Stromal cell of bone marrow (primary cell): ENCODE measurements at regions not wholly inside any gene's neighbourhood (a gene's known extent, or its start where the extent isn't known, plus 50 kb on each side); places are given as distances from the start of the nearest gene placed in this dataset.
"Not testable (repeated sequence)": the region's sequence is repeated elsewhere in the genome, so short reads cannot be mapped to it uniquely, and the experiment has no call there.

ENCODE experiments used
- DNase-seq: peaks from one replicate; pipeline ENCODE4 v3.0.0-alpha.2; 2012; ENCODE audit warnings: low read depth

DNA sequence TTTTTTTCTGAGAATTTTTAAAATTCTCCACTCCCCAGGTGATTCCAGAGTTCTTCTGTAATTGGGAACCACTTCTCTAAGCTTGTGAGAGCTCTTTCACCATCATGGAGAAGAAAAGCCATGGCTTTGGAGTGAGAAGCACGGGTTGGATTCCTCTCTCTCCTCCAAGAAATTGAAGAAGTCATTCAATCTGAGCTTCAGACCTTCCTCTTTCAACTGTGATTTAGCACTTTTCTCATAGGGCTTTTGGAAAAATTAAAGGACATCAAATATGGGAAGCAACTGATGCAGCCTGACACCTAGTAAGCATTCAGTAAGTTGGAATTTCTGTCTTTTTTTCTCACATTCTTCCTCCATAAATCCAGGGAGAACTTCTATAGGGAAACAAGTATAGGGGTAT is 580.4 kb upstream of the KLF4 start:
- DNase-seq: no peak

DNA sequence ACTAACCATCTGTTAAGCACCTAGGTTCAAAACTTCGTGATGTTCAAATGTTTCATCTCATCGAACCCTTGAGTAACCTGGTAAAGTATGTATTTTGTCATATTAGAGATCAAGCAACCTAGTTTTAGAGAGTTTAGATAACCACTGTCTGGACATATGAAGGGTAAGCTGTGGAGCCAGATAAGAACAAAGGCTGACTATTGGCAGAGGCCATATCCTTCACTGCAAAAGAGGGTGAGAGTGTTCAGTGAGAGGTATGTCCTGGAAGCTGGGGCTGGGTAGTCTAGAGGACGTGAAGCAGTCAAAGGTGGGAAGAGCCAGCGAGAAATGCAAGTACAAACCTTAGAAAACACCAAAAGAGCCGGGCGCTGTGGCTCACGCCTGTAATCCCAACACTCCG is 573.1 kb upstream of the KLF4 start:
- no peak for DNase-seq

DNA sequence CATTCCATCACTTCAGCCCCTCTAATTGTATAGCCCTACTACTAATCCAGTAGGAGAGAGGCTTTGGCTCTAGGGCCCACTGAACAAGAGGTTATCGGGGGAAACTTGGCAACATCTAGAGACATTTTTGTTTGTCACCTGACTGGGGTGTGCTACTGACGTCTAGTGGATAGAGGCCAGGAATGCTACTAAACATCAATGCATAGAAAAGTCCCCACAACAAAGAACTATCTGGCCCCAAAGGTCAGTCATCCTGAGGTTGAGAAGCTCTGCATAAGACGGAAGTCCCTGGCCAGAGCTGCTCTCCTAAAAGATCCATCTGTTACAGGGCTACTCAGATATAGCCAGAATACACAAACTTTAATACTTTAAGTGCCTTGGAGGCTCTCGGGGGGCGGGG is 570.6 kb upstream of the KLF4 start:
- no peak for DNase-seq

DNA sequence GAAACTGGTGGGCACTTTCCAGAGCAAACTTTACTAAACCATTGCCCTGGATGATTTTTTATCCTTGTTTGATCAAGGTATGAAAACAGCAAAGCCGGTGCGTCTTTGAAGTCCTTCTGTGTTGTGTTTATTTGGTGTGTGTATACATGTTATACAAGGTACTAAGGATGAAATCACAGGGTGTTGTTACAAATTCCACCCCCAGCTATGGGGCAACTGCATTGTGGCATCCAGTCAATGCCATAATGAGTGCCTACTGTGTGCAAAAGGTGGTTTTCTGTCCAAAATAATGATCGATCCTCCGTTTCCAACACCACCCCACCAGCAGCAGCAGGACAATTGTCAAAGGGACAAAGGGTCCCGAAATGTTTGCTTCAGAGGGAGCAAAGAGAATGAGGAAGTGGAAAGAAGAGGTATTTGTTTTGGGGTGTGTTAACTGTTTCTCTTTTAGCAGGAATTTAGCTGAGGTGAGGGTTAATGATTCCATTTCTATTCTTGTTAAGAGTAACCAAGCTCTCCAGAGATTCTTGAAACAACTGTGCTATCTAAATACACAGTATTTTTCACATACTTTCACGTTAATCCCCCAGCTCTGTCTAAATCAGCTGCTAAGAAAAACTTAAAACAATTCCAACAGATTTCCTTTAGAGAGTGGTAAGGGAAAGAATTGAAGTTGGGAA is 568.7 kb upstream of the KLF4 start:
- no peak for DNase-seq

DNA sequence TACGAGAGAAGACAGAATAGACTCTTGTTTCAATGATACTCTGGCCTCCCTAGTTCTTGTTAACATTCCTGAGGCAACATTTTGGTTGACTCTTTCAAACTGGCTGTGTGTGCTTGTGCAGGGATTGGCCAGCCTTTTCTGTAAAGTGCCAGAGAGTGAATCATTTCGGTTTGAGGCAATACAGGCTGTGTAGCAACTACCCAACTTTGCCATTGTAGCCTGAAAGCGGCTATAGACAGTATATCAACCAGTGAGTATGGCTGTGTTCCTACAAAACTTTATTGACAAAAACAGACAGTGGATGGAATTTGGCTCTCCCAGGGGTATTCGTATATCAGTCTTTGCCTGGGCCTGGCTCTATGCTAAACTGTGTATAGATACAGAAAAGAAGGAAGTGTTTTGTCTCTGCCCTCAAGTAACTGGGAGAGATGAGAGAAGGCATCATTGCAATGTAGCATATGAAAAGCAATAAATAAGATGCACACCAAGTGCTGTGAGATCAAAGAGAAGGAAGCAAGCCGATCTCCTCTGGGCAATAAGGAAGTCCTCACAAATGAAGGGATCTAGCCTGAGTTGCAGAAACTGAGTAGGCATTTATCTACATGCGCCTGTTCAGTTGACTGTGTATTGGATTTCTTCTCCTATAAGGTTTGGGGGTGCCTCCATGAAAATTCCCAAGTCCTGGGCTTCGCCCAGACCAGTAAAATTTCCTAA is 568.0 kb upstream of the KLF4 start:
- peak; percentile 95 for DNase-seq

DNA sequence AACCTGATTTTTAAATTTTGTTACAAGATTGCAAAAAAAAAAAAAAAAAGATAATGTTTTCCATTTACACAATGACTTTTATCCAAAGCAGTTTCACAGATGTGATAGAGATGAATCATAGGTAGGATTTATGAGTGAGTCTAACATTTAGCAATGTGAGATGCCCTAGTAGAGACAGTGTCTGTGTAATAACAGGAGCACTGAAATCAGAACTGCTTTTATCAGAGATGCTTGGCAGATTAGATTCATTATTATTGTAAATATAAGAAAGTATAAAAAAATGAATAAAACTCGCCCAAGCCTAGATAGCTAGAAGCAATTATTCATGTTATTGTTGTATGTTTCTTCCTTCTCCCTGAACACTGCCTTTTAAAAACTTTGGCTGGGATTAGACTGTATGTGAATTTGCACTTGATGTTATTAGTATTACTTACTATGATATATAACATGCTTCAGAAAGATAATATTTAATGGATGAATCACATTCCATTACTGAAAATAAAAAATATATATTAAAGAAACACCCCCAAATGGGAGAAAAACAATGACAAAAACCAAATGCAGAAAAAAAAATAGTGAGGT is 567.3 kb upstream of the KLF4 start:
- DNase-seq: peak; percentile 55

DNA sequence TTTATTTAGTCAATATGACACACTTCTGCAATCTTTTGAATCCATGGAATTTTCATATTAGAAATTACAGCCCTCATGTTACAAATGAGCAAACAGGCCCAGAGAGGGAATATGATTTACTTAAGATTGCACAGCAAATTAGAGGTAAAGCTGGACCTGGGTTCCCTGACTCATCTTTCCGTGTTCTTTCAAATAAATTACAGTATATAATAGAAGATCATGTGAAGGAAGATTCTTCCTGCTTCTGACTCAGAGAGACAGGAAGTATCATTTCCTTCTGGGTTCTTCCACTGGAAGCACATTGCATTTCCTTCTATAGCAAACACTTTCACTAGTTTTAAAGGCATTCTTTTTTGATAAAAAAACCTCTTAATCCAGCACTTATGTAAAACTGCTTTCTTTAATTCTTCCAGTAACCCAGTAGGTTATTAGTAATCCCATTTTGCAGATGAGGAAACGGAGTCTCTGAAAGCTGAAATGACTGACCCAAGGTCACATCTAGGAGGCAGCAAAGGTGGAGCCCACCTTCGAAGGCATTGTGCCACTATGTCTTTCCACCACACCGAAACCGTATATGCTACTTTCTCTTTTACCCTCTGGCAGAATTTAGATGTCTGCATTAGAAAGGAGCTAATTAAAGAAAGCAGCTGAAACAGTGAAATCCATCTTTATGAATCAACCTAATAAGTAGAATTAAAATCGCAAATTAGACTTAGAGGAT is 566.7 kb upstream of the KLF4 start:
- DNase-seq: no peak

DNA sequence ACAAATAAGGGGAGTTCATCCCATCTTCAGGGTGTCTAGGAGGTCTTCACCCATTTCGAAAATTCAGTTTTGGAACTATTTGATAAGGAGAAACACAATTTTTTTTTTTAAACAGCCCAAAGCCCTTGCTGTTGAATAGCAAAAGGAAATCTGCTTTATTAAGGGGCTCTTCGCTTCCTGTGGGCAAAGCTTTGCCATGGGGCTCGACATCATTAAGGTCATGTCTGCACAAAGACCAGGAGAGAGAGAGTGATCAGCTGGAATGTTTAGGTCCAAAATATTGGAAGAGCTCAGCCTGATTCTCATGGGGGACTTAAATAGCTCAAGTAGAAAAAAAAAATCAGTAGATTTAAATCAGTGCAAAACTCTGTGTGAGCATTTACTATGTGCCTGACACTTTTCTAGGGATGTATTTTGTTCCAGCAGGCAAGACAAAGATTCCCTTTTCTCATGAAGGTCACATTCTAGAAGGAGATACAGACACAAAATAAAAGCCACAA is 564.6 kb upstream of the KLF4 start:
- no peak for DNase-seq

- DNase-seq: peak; percentile 78
These were observed 564.0 kb upstream of the KLF4 start for GRCh38 chr9:108053555-108054061.

DNA sequence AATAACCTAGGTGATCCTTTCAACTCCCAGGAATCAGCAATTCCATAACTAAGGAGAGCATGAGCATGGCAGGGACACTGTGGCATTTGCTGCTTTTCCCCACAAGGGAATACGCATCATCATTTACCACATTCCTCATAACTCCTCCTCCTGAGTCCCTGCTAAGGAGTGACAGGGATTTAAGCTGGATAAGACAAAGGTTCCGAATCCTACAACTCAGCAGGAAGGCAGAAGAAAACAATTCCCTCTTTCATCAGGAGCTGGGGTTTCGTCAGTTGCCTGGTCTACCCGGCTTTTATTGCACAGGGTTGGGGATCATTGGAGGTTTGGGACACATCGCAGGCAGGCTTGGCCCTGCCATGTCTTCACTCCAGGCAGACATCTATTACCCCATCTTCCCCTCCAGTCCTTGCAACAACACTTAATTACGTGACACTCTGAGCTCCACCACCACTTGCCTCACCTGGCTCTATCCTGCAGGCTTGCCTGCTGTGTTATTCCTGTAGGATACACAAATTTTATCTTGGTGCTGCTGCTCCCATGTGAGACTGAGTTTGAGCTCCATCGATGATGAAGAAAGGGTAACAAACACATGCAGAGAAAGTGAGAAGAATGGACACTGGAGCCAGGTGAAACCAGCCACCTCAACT is 563.0 kb upstream of the KLF4 start:
- DNase-seq: no peak

GRCh38 chr9:108050894-108051293 is 561.3 kb upstream of the KLF4 start:
- no peak for DNase-seq

- DNase-seq: no peak
These were observed 560.3 kb upstream of the KLF4 start for GRCh38 chr9:108049671-108050494.

- DNase-seq: peak; percentile 90
These were observed 559.5 kb upstream of the KLF4 start for GRCh38 chr9:108049026-108049607.

DNA sequence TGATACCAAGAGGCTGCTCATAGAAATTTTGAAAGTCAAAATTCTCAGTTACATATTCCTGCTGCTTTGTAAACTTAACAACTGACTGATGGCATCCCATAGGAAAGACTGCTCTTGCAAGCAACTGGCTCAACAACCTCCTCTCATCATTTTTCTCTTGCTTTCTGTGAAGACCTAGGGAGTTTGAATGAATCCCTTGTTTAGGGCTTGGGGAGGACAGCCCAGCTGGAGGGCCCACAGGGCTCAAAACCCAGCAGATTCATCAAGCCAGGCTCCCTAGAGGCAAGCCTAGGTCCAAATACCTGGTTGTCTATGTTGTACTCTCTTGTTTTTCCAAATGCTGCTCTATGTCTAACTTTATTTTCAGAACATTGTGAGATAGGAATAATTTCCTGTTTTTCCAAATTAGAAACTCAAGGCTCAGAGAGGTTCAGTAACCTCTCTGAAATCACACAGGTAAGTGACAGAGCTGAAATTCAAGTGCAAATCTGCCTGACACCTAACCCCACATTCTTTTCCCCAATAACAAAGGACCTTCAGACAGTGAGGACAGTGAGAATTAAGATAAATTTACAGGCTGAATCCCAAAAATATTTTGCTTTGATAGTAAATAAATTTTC is 558.9 kb upstream of the KLF4 start:
- no peak for DNase-seq

- not testable (repeated sequence) for DNase-seq
These were observed 558.2 kb upstream of the KLF4 start for GRCh38 chr9:108047777-108048176.

- no peak for DNase-seq
These were observed 557.7 kb upstream of the KLF4 start for GRCh38 chr9:108047264-108047663.

- DNase-seq: no peak
These were observed 556.3 kb upstream of the KLF4 start for GRCh38 chr9:108045851-108046250.

GRCh38 chr9:108043585-108043984 is 554.0 kb upstream of the KLF4 start:
- no peak for DNase-seq

- peak; percentile 50 for DNase-seq
These were observed 552.0 kb upstream of the KLF4 start for GRCh38 chr9:108041551-108041950.

DNA sequence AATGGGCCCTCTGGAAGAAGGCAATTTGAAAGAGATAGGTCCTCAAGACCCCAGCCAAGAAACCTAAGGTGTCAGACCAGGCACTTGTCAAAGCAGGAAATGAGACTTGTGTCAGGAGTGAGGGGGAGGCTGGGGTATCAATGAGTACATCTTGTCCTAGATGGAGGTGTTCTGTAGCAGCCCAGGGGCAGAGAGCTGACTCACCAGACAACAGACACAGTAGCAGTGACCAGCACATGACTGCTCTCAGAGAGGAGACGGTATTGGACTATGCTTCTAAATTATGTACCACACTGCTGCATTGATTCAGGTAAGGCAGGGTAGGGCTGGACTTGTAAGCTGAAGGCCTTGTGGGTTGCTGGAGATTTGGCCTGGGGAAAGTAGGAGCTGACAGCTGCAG is 551.2 kb upstream of the KLF4 start:
- no peak for DNase-seq
